HG02763 (cell line): ENCODE measurements at regions not wholly inside any gene's neighbourhood (a gene's known extent, or its start where the extent isn't known, plus 50 kb on each side); places are given as distances from the start of the nearest gene placed in this dataset.

Experiments
- ATAC-seq: cut with Tn5 transposase; IDR thresholded peaks from one replicate; pipeline ENCODE4 v1.9.1; 2021; ENCODE audit warnings: mild to moderate bottlenecking, moderate library complexity; ENCODE audit not compliant: unreplicated experiment

DNA sequence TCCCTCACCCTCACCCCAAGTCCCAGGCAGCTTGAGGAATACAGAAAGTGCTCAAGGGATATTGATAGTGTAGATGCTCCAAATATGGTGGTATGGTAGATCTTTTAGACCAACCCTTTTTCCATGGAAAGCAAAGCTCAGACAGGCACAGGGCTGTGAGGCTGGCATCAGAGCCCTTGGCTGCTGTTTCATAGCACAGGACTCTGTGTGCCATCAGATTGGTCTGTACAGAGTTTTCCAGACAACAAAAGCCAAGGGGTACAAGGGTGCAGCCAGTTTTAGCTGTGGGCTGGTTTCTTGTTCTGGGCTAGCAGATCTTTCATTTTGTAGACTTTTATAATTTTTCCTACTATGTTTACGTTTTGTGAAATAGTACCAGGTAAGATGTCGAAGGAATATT is 296.9 kb upstream of the TNP1 start:
- no peak for ATAC-seq

DNA sequence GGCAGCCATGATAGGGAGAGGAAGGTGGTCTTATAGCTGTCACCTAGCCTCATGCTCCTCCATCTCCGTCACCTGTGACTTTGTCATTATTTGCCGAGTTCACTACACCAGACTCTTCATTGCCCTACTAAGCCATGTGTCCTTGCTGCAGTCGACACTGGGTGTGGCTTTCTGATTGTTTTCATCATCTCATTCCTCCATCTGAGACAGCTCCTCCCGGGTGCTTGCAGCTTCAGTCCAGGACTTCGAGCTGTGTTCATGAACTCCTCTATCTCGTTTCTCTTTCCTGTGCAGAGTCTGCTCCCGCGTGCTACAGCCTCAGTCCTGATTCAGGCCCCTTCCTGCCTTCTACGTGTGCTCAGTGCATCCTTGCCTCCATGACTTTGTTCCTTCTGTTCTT is 295.1 kb upstream of the TNP1 start:
- ATAC-seq, result no peak

DNA sequence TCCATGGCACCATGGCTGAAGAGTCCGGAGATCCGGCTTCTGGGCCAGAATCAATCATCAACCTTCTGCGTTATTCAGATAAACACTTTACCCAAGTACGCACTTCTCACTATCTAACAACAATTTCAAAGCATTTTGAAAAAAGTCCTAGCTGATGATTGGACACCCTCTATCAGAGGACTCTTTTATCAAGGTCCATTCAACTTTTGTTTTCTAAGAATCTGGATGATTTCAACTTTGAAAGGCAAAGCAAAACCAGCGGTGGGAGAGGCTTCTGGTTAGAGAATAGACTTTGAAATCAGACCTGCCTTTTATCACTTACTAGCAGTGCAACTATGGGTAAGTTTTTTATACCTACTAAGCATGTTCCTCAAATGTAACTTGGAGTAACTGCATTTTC is 293.6 kb upstream of the TNP1 start:
- no peak for ATAC-seq

DNA sequence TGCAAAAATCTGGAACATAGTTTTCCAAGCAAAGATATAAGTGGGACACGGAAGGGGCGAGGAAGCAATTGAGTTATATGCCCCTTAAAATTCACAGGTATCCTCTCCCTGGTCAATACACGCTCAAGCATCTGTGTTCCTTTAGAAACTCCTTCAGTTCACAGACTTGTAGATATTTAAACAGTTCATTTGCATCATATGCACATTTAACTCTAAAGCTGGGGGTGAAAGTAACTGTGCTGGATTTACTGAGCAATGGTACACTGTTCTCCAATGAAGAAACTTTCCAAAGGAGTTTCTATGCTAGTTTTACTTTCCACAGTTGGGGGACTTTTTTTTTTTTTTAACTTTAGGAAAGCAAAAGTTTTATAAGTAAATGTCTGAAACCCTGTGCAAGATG is 293.0 kb upstream of the TNP1 start:
- ATAC-seq, result no peak

DNA sequence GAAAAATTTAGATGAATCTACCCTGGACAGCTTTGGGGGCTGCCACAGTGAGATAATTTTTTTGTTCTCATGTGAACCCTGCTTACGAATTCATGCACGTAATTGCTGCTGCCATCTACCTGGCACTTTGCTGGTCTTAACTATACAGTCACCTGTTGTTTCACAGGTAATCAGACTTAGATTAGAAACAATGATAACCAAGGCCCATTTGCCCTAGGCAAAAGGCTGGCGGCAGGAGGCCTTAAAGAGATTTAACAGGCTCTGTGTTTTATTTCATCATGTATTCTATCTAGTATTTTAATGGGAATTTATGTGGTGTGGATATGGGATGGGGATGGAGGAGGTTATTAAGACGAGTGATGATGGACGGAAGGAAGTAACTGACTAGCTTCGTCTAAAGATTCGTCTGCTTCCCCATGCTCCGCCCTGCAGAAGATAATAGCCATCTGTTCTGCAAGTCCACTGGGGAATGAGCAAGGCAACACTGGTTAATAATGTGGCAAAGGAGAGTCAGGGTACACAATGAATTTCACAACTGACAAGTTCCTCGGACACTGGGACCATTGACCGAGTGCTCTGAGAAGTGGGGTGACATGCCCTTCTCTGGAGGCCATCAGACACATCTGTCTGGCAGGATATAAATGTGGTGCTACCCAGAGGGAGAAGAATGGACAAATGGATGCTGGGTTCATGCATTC is 291.8 kb upstream of the TNP1 start:
- ATAC-seq, result no peak

DNA sequence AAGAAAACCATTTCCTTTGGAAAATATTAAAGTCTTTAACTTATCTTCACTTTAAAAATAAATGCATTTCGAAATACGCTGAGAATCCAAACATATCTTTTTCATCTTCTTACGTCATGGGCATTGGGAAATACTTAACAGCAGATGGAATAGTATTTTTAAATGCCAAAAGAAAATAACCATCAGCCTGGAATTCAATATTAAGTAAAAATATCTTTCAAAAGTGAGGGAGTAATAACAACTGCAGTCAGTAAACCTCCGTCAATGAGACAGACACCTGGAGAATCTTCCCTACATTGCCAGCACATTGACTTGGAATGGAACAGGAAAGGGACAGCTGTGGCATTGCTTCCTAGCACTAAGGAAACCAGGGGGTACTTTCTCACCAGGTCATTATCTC is 290.4 kb upstream of the TNP1 start:
- ATAC-seq, result no peak

DNA sequence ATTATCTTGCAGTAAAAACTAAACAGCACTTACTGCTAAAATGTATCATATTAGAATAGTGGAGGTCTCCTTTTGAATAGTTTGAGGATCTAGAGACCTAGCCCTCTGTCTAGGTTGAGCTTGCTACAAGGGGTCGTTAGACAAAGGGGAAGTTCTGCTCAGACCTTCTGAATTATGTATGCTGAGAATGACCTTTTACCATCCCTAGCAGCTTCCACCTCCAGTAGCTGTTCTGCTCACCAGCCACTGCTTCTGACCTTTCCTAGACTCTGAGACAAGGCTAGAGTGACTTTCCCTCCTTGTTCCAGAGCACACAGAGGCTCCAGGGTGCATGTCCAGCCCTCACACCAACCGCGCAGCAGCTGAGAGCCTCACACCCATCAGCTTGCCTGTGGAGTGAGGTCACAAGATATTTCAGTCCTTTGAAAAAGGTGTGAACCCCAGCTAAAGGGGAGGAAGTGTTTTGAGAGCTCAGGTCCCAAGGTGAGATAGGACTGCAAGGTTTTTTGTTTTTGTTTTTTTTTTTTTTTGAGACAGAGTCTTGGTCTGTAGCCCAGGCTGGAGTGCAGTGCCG is 289.3 kb upstream of the TNP1 start:
- ATAC-seq, result no peak

DNA sequence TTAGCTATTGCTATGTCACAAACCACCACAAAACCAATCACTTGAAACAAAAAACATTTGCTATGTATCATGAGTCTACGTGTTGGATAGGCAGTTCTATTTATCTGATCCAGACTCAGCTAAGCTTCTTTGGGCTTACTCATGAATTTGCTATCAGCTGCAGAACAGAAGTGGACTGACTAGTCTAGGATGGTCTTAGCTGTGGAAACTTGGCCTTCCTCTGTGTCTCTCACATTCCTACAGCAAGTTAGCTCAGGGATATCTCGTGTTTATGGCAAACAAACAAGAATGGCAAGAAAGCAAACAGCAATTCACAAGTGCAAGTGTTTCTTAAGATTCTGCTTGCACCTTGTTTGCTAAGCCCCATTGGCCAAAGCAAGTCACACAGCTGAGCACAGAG is 288.0 kb upstream of the TNP1 start:
- no peak for ATAC-seq

DNA sequence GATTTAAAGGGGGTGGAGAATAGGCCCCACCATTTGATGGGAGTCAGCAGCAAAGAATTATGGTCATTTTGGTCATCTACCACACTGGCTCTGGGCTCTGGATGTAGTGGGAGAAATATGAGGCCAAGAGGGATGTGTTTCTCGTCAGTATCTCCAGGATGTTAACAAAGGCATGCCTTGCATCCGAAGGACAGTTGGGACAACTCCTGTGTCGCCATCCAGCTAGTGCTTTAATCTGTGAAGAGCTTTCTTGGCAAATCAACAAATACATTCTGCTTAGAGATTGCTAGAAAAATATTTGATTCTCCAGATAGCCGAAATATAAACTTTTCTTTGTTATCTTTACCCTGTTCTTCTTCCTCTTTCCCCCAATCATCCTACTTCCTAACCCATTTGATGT is 287.1 kb upstream of the TNP1 start:
- no peak for ATAC-seq

DNA sequence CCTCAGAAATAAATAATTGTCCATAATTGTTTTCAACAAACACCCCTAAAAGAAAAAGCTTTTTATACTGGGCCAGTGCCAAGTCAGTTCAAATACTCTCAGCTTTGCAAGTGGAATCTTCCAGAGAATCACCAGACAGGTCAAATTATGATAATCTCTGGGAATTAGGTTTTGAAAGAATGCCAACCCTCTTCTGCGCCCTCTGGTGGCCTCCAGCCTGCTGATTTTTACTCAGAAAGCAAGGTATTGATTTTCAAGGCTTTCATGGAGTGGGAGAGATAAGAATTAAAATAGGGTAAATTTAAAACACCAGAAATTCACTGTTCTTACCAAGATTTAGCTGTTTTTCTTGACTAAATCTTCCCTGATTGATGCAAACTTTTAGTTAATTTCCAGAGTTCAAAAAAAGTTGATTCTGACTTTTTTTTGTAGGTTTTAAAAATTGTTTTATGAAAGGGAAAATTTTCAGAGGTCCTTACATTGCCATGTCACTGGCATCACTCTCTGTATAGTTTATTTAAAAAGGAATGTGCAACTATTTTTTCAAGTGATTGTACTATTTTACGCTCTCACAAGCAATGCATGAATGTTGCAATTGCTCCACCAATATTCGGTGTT is 282.9 kb upstream of the TNP1 start:
- ATAC-seq, result no peak

DNA sequence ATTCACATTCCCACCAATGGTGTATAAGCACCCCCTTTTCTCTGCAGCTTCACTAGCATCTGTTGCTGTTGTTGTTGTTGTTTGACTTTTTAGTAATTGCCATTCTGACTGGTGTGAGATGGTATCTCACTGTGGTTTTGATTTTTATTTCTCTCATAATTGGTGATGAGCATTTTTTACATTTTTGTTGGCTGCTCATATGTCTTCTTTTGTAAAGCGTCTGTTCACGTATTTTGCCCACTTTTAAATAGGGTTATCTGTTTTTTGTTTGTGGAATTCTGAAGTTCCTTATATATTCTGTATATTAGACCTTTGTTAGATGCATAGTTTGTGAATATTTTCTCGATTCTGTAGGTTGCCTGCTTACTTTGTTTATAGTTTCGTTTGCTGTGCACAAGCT is 278.4 kb upstream of the TNP1 start:
- no peak for ATAC-seq

DNA sequence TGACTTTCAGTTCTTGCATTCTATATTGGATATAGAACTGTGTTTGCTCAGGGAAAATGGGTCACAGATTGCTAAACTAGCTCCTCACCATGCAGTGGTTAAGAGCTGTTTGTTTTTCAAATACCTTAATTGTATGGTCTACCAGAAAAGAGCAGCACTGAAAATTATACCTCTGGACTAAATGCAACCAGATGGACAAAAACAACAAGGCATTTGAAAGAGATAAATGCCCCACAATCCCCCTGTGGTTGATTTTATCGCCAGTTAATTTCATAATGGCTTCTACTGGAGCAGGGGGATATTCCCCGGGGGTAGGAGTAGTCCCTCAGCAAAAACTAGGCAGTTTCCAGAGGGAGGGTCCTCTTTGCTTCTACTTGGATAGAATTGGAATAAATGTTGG is 267.9 kb upstream of the TNP1 start:
- no peak for ATAC-seq

DNA sequence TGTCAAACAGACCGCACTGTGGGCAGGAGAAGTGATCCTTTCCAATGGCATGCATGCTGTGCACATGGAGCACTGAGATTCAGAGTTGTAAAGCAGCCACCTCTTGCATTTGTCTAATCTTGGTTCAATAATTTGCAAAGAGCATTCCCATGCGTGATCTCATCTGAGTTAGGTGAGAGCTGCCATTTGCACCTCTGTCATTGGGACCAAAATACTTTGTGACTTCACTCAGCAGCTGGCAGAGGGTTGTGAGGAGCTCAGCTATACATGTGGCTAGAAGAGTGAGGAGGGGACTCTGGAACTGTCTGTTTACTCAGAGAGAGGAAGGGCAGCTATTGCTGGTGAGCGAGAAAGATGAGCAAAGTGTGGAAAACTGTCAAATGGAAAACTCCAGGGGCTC is 265.1 kb upstream of the TNP1 start:
- no peak for ATAC-seq

DNA sequence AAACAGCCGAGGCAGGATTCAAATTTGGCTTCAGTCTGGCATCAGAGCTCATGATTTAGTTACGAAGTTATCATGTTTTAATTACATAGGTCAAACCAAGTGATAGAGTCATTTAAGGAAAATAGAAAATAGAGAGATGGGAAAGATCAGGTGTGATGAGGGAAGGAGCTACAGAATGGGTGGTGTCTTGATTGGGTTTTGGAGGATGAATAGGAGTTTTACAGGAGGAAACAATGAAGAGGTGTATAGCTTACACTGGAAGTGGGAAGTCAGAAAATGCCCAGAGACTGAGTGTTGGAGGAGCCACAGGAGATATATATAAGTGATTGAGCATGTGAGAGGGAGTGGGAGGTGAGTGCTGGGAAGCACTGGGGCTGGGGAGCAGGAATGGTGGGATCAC is 264.2 kb upstream of the TNP1 start:
- no peak for ATAC-seq

DNA sequence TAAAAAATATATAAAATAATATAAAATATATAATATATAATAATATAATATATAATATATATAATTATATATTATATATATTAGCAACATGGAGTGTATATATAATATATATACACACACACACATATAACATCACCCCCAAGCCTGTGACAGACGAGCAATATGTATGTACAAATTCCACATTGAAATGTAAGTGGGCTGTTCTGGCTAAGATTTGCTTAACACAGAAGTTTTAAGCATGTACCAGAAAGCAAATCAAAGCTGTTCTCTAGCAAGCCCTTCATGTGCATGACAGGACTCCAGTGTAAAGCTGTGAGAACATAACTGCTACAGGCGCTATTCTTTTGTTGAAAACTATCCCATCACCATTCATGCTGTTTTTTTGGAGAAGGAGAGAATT is 261.7 kb upstream of the TNP1 start:
- no peak for ATAC-seq

DNA sequence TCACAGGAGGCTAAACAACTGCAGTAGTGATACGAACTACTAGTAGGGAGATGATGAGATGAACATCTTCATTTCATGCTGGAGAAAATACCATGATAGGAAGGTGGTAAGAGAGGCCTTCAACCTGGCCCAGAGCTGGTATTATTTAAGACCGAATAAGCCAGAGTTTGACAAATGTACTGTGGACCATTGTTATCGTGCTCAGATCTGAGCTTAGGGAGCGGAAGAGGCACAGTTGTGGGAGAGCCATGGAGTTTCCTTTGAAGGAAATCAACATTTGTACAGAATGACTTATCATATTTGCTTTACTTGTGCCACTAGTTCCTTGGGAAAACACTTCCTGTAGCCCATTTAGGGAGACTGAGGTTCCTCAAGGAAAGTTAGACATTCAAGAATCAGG is 260.6 kb upstream of the TNP1 start:
- no peak for ATAC-seq

DNA sequence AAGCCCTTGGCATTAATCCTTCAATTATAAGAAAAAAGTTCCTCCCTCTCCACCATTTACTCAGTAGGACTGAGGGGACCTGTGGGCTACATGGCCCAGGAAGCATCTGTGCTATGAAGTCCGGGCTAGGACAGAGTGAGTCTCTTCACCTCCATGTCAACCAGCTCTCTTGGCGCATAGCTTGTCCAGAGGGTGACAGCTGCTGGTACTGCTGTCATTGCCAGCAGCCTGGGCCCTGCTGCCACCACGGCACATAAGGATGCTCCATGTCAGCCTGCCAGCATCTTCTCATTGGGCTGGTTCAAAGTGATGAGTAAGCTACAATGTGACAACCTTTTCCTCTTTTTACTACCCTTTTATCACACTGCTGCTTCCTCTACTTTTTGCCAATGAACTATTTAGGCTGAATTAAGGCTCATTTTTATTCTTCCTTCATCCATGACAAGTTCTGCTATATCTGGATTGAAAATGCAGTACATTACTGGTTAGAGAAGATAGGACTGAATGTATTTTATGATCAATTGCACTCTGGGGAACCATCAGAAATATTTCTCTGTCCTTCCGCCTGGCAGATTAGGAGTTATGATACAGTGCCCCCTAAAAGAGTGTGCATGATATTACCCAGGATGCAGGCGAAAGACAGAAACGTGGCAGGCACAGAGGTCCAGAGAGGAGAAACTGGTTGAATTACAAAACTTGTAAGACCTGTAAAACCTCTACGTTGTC is 258.9 kb upstream of the TNP1 start:
- ATAC-seq, result no peak

DNA sequence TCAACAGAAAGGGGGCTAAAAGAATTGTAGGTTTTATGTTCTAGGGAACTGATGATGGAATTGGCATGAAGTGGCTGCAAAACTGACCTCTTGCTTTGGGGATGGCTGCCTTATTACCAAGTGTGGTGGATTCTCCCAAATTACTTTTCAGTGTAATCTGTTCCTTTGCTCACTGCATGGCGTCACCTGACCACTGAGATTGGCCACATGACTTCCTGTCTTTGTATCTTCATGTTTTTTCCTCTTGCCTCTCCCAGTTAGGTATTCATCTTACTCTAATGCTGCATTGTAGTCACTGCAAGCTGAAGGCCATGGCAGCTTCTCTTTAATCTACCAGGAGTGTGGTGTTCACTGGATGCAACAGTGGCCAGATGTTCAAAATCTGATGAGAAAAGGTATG is 257.7 kb upstream of the TNP1 start:
- no peak for ATAC-seq

DNA sequence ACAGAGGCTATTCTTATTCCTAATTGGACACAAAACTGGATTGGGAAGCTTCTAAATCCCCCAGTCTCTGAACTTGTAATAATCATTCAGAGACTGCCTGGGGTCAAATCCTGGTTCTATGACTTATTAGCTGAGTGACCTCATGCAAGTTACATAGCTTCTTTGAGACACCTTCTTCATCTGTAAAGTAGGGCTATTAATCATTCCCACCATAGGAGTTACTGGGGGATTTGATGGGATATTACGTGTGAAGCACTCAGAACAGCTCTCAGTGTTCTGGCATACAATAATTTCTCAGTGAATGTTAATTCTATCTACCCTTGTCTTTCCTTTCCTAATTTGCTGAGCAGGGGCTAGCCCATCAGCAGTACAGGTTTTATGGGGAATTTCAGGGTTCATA is 256.7 kb upstream of the TNP1 start:
- no peak for ATAC-seq

DNA sequence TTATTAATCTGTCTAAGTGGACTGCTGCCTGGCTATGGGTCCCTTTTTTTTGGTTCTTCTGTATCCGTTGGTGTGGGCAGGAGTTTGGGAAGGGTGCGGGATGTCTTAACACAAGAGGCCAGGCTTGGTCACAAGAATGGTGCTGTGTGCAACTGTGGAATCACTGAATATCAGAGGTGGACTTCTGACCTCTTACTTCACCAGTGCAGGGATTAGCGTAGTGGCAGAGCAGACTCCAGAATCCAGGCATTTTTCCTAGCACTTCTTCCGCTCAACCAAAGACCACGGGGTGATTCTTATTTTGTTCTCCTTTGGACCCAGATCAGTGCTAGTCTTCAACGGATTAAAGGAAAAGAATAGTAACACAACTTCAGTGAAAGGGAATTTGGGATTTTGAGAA is 254.3 kb upstream of the TNP1 start:
- ATAC-seq, result no peak

DNA sequence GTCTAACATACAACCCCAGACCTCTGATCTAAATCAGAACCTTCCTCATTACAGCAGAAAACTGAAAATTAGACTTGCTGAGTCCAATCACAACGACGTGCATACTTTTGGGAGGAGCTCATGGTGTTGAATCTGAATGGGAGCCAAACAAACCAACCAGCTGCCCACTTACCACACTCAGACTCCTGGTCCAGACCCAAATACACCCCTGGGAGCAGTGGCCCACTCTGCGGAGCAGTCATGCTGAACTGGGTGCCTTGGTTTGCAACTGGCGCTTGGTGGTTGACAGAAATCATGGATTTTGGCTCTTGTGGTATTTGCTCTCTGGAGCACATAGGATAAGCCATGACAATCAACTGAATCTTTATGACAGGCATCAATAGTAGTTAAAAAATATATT is 253.6 kb upstream of the TNP1 start:
- no peak for ATAC-seq

DNA sequence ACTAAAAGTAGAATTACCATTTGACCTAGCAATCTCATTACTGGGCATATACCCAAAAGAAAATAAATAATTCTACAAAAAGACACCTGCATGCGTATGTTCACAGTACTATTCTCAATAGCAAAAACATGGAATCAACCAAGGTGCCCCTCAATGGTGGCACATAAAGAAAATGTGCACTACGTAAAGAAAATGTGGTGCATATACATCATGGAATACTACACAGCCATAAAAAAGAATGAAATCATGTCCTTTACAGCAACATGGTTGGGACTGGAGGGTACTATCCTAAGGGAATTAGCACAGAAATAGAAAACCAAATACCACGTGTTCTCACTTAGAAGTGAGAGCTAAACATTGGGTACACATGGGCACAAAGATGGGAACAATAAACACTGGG is 250.7 kb upstream of the TNP1 start:
- ATAC-seq, result no peak
